ENCODE measurements at regions not wholly inside any gene's neighbourhood (a gene's known extent, or its start where the extent isn't known, plus 50 kb on each side); places are given as distances from the start of the nearest gene placed in this dataset.

DNA sequence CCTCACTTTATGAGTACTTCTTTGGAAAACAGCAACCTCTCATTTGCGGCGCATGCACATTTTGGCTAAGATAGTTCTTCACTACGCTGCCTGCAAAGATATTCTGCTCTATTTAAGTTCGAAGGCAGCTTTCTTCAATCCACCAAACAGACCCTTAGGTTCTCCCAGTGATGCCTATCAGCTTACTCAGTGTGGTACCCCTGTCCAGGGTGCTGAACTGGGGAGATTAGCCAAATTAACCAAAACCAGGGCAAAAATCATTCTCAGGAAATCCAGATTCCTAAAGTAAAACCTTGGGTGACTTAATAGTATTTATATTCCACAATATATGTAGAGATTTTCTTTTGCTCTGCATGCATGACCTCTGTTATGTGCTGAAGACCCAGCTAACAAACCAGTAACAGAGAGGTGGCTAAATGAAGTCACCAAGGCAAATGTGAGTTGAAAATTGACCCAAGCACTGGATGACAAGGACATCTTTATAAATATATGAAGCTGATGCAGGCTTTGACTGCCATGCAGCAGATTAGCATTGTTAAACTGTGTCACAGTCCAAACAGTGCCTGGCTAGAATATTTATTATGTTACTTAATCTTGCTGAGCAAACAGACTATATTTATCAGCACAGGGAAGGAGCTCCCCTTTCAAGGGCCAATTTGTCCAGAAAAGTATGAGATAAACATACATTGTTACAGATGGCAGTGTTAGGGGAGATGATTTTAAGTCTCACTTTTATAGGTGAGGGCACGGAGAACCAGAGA is 418.2 kb downstream of the STIM2 start:
- no peak for TF ChIP-seq POLR2AphosphoS5 (IDR thresholded peaks at IDR 0.05; ENCODE audit: borderline replicate concordance, low read depth, low read length)
- no peak for TF ChIP-seq EZH2 (IDR thresholded peaks at IDR 0.05)
- no peak for TF ChIP-seq FOXP2 (optimal IDR thresholded peaks at IDR 0.05; ENCODE audit: control extremely low read depth, extremely low read length, insufficient read depth)
